GM12878 (cell line): ENCODE measurements at regions not wholly inside any gene's neighbourhood (a gene's known extent, or its start where the extent isn't known, plus 50 kb on each side); places are given as distances from the start of the nearest gene placed in this dataset.

ENCODE experiments used
- ATAC-seq: fragments of 200-7000 bp; cut with Tn5 transposase; 3 replicates; pipeline ENCODE4 v1.9.1; 2020; ENCODE audit warnings: mild to moderate bottlenecking, moderate library complexity
- BruUV-seq: library from RNA; stranded (reverse); fragments of 400-500 nt; replicated peaks from 2 replicates; lab custom pipeline; 2021; lab: Mats Ljungman, UMichigan
- CTCF ChIA-PET: fragments of 300-600 bp; sonication (Branson Sonifier 250); formaldehyde crosslinking; extraction: SDS; loops from one replicate; lab custom pipeline; 2021; ENCODE audit warnings: inconsistent platforms; lab: Yijun Ruan, JAX
- POLR2A ChIA-PET: fragments of 350-600 bp; formaldehyde crosslinking; extraction: SDS; loops from one replicate; lab custom pipeline; 2021; ENCODE audit warnings: inconsistent platforms; lab: Charles Lee
- RAD21 ChIA-PET: fragments of 300-600 bp; sonication (Branson Sonifier 250); formaldehyde crosslinking; loops from one replicate; lab custom pipeline; 2023; ENCODE audit warnings: antibody characterized with exemption; ENCODE audit not compliant: unreplicated experiment; lab: Charles Lee
- SMC1A ChIA-PET: fragments of 300-600 bp; sonication (Branson Sonifier 250); formaldehyde crosslinking; loops from one replicate; lab custom pipeline; 2023; ENCODE audit not compliant: unreplicated experiment, uncharacterized antibody; lab: Charles Lee
- DNase-seq: peaks from one replicate; pipeline ENCODE4 v3.0.0-alpha.2; 2011; ENCODE audit warnings: low read depth, low spot score
- FAIRE-seq: peaks from 3 replicates; lab custom pipeline; 2011; peaks lifted over from hg19 to GRCh38; lab: Jason Lieb, UNC
- H2AFZ ChIP-seq: 2 replicates; pipeline ENCODE4 v1.6.0; 2011; ENCODE audit warnings: low read depth, low read length, control low read depth; ENCODE audit not compliant: control insufficient read depth
- H3K27ac ChIP-seq: 2 replicates; pipeline ENCODE4 v1.5.1; 2011; ENCODE audit warnings: control low read depth; ENCODE audit not compliant: control insufficient read depth, insufficient read depth
- H3K27me3 ChIP-seq, 2 experiments: replicated peaks in 1 of 2; 2 replicates each; pipeline versions ENCODE4 v1.6.0 to v1.6.1; 2011; ENCODE audit warnings: low read length in 1 of 2; ENCODE audit not compliant: control insufficient read depth in 2 of 2, insufficient read depth in 2 of 2
- H3K36me3 ChIP-seq, 2 experiments: 2 replicates each; pipeline ENCODE4 v1.5.1; 2011; ENCODE audit warnings: low read length in 1 of 2; ENCODE audit not compliant: control insufficient read depth in 2 of 2, insufficient read depth in 2 of 2
- H3K4me1 ChIP-seq: 2 replicates; pipeline ENCODE4 v1.6.1; 2011; ENCODE audit warnings: mild to moderate bottlenecking, low read length, moderate library complexity, mixed read lengths; ENCODE audit not compliant: control insufficient read depth, insufficient read depth
- H3K4me2 ChIP-seq: 2 replicates; pipeline ENCODE4 v1.6.0; 2011; ENCODE audit warnings: control low read depth; ENCODE audit not compliant: control insufficient read depth, insufficient read depth
- H3K4me3 ChIP-seq: fragments of 200-600 bp; sonication (generic); 2 replicates; pipeline ENCODE4 v1.5.1; 2016
- H3K79me2 ChIP-seq: 2 replicates; pipeline ENCODE4 v1.6.0; 2011; ENCODE audit warnings: low read length; ENCODE audit not compliant: control insufficient read depth, insufficient read depth
- H3K9ac ChIP-seq: 2 replicates; pipeline ENCODE4 v1.8.0; 2011; ENCODE audit warnings: low read length, control low read depth, mixed read lengths; ENCODE audit not compliant: control insufficient read depth, insufficient read depth
- H3K9me3 ChIP-seq: replicated peaks from 3 replicates; pipeline ENCODE4 v1.5.1; 2011; ENCODE audit warnings: mild to moderate bottlenecking, low read length; ENCODE audit not compliant: control insufficient read depth, insufficient read depth
- H4K20me1 ChIP-seq: 2 replicates; pipeline ENCODE4 v1.6.0; 2011; ENCODE audit not compliant: control insufficient read depth, insufficient read depth
- CBX5 ChIP-seq: sonication (generic); IDR thresholded peaks from 2 replicates; pipeline ENCODE4 v1.6.1; 2016; ENCODE audit warnings: low read depth, moderate library complexity, mild to moderate bottlenecking, inconsistent platforms
- CEBPB ChIP-seq, 2 experiments: fragments of 150-350 bp in 1 of 2; IDR thresholded peaks; 2 replicates each; pipeline ENCODE4 v1.6.1; 2012 to 2014; ENCODE audit warnings: low read depth in 2 of 2, low read length in 2 of 2, borderline replicate concordance in 1 of 2, inconsistent platforms in 1 of 2
- DPF2 ChIP-seq: fragments of 450-650 bp; IDR thresholded peaks from 2 replicates; pipeline ENCODE4 v1.6.1; 2017; ENCODE audit warnings: mild to moderate bottlenecking
- FOS ChIP-seq: IDR thresholded peaks from 3 replicates; pipeline ENCODE4 v1.6.1; 2011; ENCODE audit warnings: borderline replicate concordance; ENCODE audit not compliant: insufficient read length; ENCODE audit errors: extremely low read depth
- HDAC2 ChIP-seq: fragments of 200-600 bp; sonication (generic); IDR thresholded peaks from 2 replicates; pipeline ENCODE4 v1.6.1; 2017
- IKZF1 ChIP-seq: fragments of 450-650 bp; conservative IDR thresholded peaks from 2 replicates; pipeline ENCODE4 v1.6.1; 2017; ENCODE audit warnings: antibody characterized with exemption, mild to moderate bottlenecking
- NFIC ChIP-seq: IDR thresholded peaks from 2 replicates; pipeline ENCODE4 v1.6.1; 2012; ENCODE audit warnings: low read depth, mild to moderate bottlenecking, inconsistent platforms, low read length, moderate library complexity
- POU2F2 ChIP-seq: IDR thresholded peaks from 3 replicates; pipeline ENCODE4 v1.6.1; 2011; ENCODE audit warnings: low read depth, mild to moderate bottlenecking, low read length, borderline replicate concordance
- RAD21 ChIP-seq: IDR thresholded peaks from 2 replicates; pipeline ENCODE4 v1.6.1; 2011; ENCODE audit warnings: mild to moderate bottlenecking, low read depth, low read length, moderate library complexity; ENCODE audit not compliant: insufficient read depth
- RB1 ChIP-seq: fragments of 450-650 bp; formaldehyde crosslinking; IDR thresholded peaks from 2 replicates; pipeline ENCODE4 v1.6.1; 2017; ENCODE audit warnings: mild to moderate bottlenecking, borderline replicate concordance
- SPI1 ChIP-seq: IDR thresholded peaks from 2 replicates; pipeline ENCODE4 v1.6.1; 2011; ENCODE audit warnings: low read depth, mild to moderate bottlenecking, low read length, moderate library complexity, borderline replicate concordance; ENCODE audit not compliant: insufficient read depth
- SUPT20H ChIP-seq: IDR thresholded peaks from 2 replicates; pipeline ENCODE4 v1.6.1; 2011; ENCODE audit warnings: low read depth, mild to moderate bottlenecking, low read length, moderate library complexity, borderline replicate concordance; ENCODE audit not compliant: control insufficient read depth
- TCF3 ChIP-seq: IDR thresholded peaks from 2 replicates; pipeline ENCODE4 v1.6.1; 2012; ENCODE audit warnings: low read depth, mild to moderate bottlenecking, low read length, borderline replicate concordance; ENCODE audit not compliant: insufficient read depth
- YBX1 ChIP-seq: fragments of 450-650 bp; IDR thresholded peaks from 2 replicates; pipeline ENCODE4 v1.6.1; 2016; ENCODE audit warnings: antibody characterized with exemption
- YY1 ChIP-seq: IDR thresholded peaks from 2 replicates; pipeline ENCODE4 v1.6.1; 2011; ENCODE audit warnings: low read depth, mild to moderate bottlenecking, low read length
- ZNF592 ChIP-seq: fragments of 450-650 bp; IDR thresholded peaks from 2 replicates; pipeline ENCODE4 v1.6.1; 2017; ENCODE audit warnings: mild to moderate bottlenecking, moderate library complexity
- WGBS: methylation state at CpG from one replicate; pipeline ENCODE4 v1.1.6; 2016; ENCODE audit warnings: low lambda C conversion rate; ENCODE audit not compliant: insufficient replicate concordance, insufficient coverage; ENCODE audit errors: missing lambda C conversion rate; 5-methylcytosine and 5-hydroxymethylcytosine counted together
- in situ Hi-C: fragments of 300-500 bp; cut with MboI; formaldehyde crosslinking; loops from 9 replicates; pipeline ENCODE4 v1.14.3; 2018; ENCODE audit warnings: mixed read lengths
- intact Hi-C: fragments of 100-400 bp; cut with micrococcal nuclease; formaldehyde crosslinking; loops from one replicate; pipeline ENCODE4 v1.14.2; 2022; ENCODE audit not compliant: unreplicated experiment
- TF ChIP-seq, protein P1 (sequence below): fragments of 450-650 bp; IDR thresholded peaks from 2 replicates; pipeline ENCODE4 v1.6.1; 2017; ENCODE audit warnings: mild to moderate bottlenecking, low read depth, inconsistent platforms; ENCODE audit not compliant: poor library complexity, severe bottlenecking
- TF ChIP-seq, protein P2 (sequence below): IDR thresholded peaks from 2 replicates; pipeline ENCODE4 v1.6.1; 2012; ENCODE audit warnings: low read depth, low read length, improper control_type of control experiment

- FAIRE-seq (peak; percentile 75), ATAC-seq (peak; percentile 63), DNase-seq (peak; percentile 25)
- in situ Hi-C loops (no loop called here), intact Hi-C loops (loop anchor here (5.0 kb wide), 1 partner anchor 145 kb away; no protein-coding TSS in a partner anchor)
- Histone ChIP-seq H3K9ac (no peak overlapping the region), H3K36me3 (no peaks in the 10 kb centered on the region), H3K4me3 (no peak overlapping the region), H3K4me1 (peaks cover 34% of the 10 kb centered on the region), H3K27me3 (no peaks in the 10 kb centered on the region), H3K79me2 (no peaks in the 10 kb centered on the region), H4K20me1 (no peaks in the 10 kb centered on the region), H2AFZ (no peak overlapping the region), H3K9me3 (no peaks in the 10 kb centered on the region), H3K4me2 (peak overlapping the region; percentile 56), H3K27ac (no peak overlapping the region)
- ChIA-PET RAD21 (interaction anchor here (0.8 to 3.4 kb wide), 7 partner anchors 140 to 624 kb away, joined by 3 to 17 read pairs (median 4); no protein-coding TSS in a partner anchor), SMC1A (interaction anchor here (0.6 to 3.0 kb wide), 9 partner anchors 29 to 146 kb away, joined by 3 to 10 read pairs (median 3); no protein-coding TSS in a partner anchor), CTCF (interaction anchor here (1.0 to 4.4 kb wide), 3 partner anchors 10 to 15 kb away, joined by 3 to 26 read pairs (median 4); no protein-coding TSS in a partner anchor), POLR2A (interaction anchor here (1.1 kb wide), 2 partner anchors 147 to 163 kb away, joined by 4 read pairs; no protein-coding TSS in a partner anchor)
- no TSS peak for BruUV-seq
- 69% methylated on average over 2 of the region's 2 CpGs for WGBS
- TF ChIP-seq, protein P1, sequence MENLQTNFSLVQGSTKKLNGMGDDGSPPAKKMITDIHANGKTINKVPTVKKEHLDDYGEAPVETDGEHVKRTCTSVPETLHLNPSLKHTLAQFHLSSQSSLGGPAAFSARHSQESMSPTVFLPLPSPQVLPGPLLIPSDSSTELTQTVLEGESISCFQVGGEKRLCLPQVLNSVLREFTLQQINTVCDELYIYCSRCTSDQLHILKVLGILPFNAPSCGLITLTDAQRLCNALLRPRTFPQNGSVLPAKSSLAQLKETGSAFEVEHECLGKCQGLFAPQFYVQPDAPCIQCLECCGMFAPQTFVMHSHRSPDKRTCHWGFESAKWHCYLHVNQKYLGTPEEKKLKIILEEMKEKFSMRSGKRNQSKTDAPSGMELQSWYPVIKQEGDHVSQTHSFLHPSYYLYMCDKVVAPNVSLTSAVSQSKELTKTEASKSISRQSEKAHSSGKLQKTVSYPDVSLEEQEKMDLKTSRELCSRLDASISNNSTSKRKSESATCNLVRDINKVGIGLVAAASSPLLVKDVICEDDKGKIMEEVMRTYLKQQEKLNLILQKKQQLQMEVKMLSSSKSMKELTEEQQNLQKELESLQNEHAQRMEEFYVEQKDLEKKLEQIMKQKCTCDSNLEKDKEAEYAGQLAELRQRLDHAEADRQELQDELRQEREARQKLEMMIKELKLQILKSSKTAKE, result no peak
- TF ChIP-seq YBX1 (no peak), TCF3 (no peak), POU2F2 (no peak), IKZF1 (peak; percentile 33; the same call in 1 of the 2 replicates), FOS (no peak), ZNF592 (no peak), DPF2 (no peak), RAD21 (no peak), YY1 (no peak), RB1 (no peak), SPI1 (peak; percentile 81; the same call in 1 of the 2 replicates), SUPT20H (no peak), HDAC2 (no peak), CEBPB (IDR thresholded peaks at IDR 0.05; ENCODE audit: borderline replicate concordance in 1 of 2, low read depth in 2 of 2, low read length in 2 of 2) (no peak), NFIC (peak; percentile 40; the same call in 1 of the 2 replicates), CBX5 (0 out of 2 replicates have a peak, but pooled peaks have one; percentile 46)
- TF ChIP-seq, protein P2, sequence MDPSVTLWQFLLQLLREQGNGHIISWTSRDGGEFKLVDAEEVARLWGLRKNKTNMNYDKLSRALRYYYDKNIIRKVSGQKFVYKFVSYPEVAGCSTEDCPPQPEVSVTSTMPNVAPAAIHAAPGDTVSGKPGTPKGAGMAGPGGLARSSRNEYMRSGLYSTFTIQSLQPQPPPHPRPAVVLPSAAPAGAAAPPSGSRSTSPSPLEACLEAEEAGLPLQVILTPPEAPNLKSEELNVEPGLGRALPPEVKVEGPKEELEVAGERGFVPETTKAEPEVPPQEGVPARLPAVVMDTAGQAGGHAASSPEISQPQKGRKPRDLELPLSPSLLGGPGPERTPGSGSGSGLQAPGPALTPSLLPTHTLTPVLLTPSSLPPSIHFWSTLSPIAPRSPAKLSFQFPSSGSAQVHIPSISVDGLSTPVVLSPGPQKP, result no peak
Observed at GRCh38 chr3:31392568-31392967, 140.2 kb upstream of the STT3B start.
